ENCODE measurements at regions not wholly inside any gene's neighbourhood (a gene's known extent, or its start where the extent isn't known, plus 50 kb on each side); places are given as distances from the start of the nearest gene placed in this dataset.

GRCh38 chr4:112751447-112751846 lies 114.5 kb downstream of the LARP7 start:
- H3K4me3 ChIP-seq (ENCODE audit: control extremely low read depth in 1 of 5, extremely low read depth in 1 of 5, insufficient read depth in 1 of 5, low read depth in 2 of 5, low read length in 4 of 5) = no peak overlapping the region
- H4K20me1 ChIP-seq (ENCODE audit: control insufficient read depth, insufficient read depth, low read length, poor library complexity, severe bottlenecking) = no peaks in the 10 kb centered on the region
- Mint-ChIP-seq H3K27ac (no peak overlapping the region), H3K4me3 (no peak overlapping the region), H3K4me1 (no peaks in the 10 kb centered on the region), H3K27me3 (peaks cover 18% of the 10 kb centered on the region), H3K9me3 (ENCODE audit: insufficient read depth) (no peaks in the 10 kb centered on the region)
- no peaks in the 10 kb centered on the region for H3K9me3 ChIP-seq (ENCODE audit: control extremely low read depth in 1 of 3, control insufficient read depth in 2 of 3, insufficient read depth in 1 of 3, low read length in 2 of 3)
- ChIA-PET POLR2A (no interaction called here), CTCF (interaction anchor here (0.7 to 2.7 kb wide), 3 partner anchors 11 to 162 kb away, joined by 3 to 10 read pairs (median 4); no protein-coding TSS in a partner anchor)
- no CpG with 5 or more reads among the region's 1 CpG for WGBS (ENCODE audit: insufficient coverage)
- intact Hi-C loops (cut with micrococcal nuclease) = no loop called here
- no peak overlapping the region for H3K9ac ChIP-seq (ENCODE audit: low read length)
- ATAC-seq (ENCODE audit: low read depth) (no peak), DNase-seq (no peak)
- no peak overlapping the region for H3K4me2 ChIP-seq (replicated peaks; ENCODE audit: low read depth, low read length, poor library complexity, severe bottlenecking)
- no peaks in the 10 kb centered on the region for H3K36me3 ChIP-seq (replicated peaks in 1 of 2; ENCODE audit: control extremely low read depth in 1 of 2, control insufficient read depth in 1 of 2, extremely low read depth in 1 of 2, insufficient read depth in 2 of 2, low read length in 1 of 2)
- no peaks in the 10 kb centered on the region for H3K4me1 ChIP-seq (ENCODE audit: control insufficient read depth in 2 of 2, insufficient read depth in 2 of 2, low read length in 2 of 2)
- no peak for TF ChIP-seq CTCF (IDR thresholded peaks at IDR 0.05)
- no peaks in the 10 kb centered on the region for H3K79me2 ChIP-seq (ENCODE audit: control insufficient read depth, insufficient read depth, low read length)
- H2AFZ ChIP-seq (ENCODE audit: insufficient read depth, low read depth, low read length, poor library complexity, severe bottlenecking) = no peak overlapping the region
- peaks cover 0 to 10% (median 3%) of the 10 kb centered on the region in 4 experiments for H3K27me3 ChIP-seq (replicated peaks in 1 of 4; ENCODE audit: control extremely low read depth in 1 of 4, control insufficient read depth in 3 of 4, insufficient read depth in 4 of 4, low read length in 3 of 4)
- no peak overlapping the region for H3K27ac ChIP-seq (ENCODE audit: low read length in 2 of 2)

GRCh38 chr4:112752061-112752460 lies 115.1 kb downstream of the LARP7 start:
- no peak for DNase-seq
- Histone ChIP-seq H3K4me3 (ENCODE audit: control extremely low read depth in 1 of 5, extremely low read depth in 1 of 5, insufficient read depth in 1 of 5, low read depth in 2 of 5, low read length in 4 of 5) (no peak overlapping the region), H2AFZ (ENCODE audit: insufficient read depth, low read depth, low read length, poor library complexity, severe bottlenecking) (no peak overlapping the region), H3K9me3 (ENCODE audit: control extremely low read depth in 1 of 3, control insufficient read depth in 2 of 3, insufficient read depth in 1 of 3, low read length in 2 of 3) (no peaks in the 10 kb centered on the region), H4K20me1 (ENCODE audit: control insufficient read depth, insufficient read depth, low read length, poor library complexity, severe bottlenecking) (no peaks in the 10 kb centered on the region), H3K79me2 (ENCODE audit: control insufficient read depth, insufficient read depth, low read length) (no peaks in the 10 kb centered on the region), H3K36me3 (replicated peaks in 1 of 2; ENCODE audit: control extremely low read depth in 1 of 2, control insufficient read depth in 1 of 2, extremely low read depth in 1 of 2, insufficient read depth in 2 of 2, low read length in 1 of 2) (no peaks in the 10 kb centered on the region), H3K27me3 (replicated peaks in 1 of 4; ENCODE audit: control extremely low read depth in 1 of 4, control insufficient read depth in 3 of 4, insufficient read depth in 4 of 4, low read length in 3 of 4) (peaks cover 0 to 10% (median 3%) of the 10 kb centered on the region in 4 experiments), H3K9ac (ENCODE audit: low read length) (no peak overlapping the region), H3K4me2 (replicated peaks; ENCODE audit: low read depth, low read length, poor library complexity, severe bottlenecking) (no peak overlapping the region), H3K27ac (ENCODE audit: low read length in 2 of 2) (no peak overlapping the region), H3K4me1 (ENCODE audit: control insufficient read depth in 2 of 2, insufficient read depth in 2 of 2, low read length in 2 of 2) (no peaks in the 10 kb centered on the region)
- no peak overlapping the region for H3K4me3 Mint-ChIP-seq
- no peaks in the 10 kb centered on the region for H3K4me1 Mint-ChIP-seq
- ChIA-PET POLR2A (no interaction called here), CTCF (interaction anchor here (0.7 to 2.7 kb wide), 2 partner anchors 11 to 18 kb away, joined by 4 to 10 read pairs; no protein-coding TSS in a partner anchor)
- peaks cover 17% of the 10 kb centered on the region for H3K27me3 Mint-ChIP-seq
- H3K27ac Mint-ChIP-seq = no peak overlapping the region
- TF ChIP-seq CTCF (IDR thresholded peaks at IDR 0.05) (no peak), EZH2 (IDR thresholded peaks at IDR 0.05; ENCODE audit: borderline replicate concordance, insufficient read depth, low read depth, low read length, poor library complexity, severe bottlenecking) (no peak)
- H3K9me3 Mint-ChIP-seq (ENCODE audit: insufficient read depth) = no peaks in the 10 kb centered on the region
- WGBS (ENCODE audit: insufficient coverage) = no CpG with 5 or more reads among the region's 1 CpG
- no peak for ATAC-seq (ENCODE audit: low read depth)
- intact Hi-C loops (cut with micrococcal nuclease) = no loop called here

All from B cell (primary cell).